CD4-positive, alpha-beta T cell (primary cell): ENCODE measurements at regions not wholly inside any gene's neighbourhood (a gene's known extent, or its start where the extent isn't known, plus 50 kb on each side); places are given as distances from the start of the nearest gene placed in this dataset.

Experiments
- ATAC-seq: fragments of 200-7000 bp; cut with Tn5 transposase; one replicate; pipeline ENCODE4 v1.10.0; 2022; ENCODE audit warnings: mild to moderate bottlenecking; ENCODE audit not compliant: poor library complexity
- CTCF ChIA-PET: fragments of 350-600 bp; sonication (Branson Sonifier 250); formaldehyde crosslinking; loops from one replicate; lab custom pipeline; 2021; ENCODE audit warnings: antibody characterized with exemption, inconsistent platforms; lab: Charles Lee
- POLR2A ChIA-PET: fragments of 350-600 bp; sonication (Branson Sonifier 250); formaldehyde crosslinking; loops from one replicate; lab custom pipeline; 2021; ENCODE audit warnings: antibody characterized with exemption, inconsistent platforms; lab: Charles Lee
- DNase-seq, 14 experiments: peaks; one replicate each; pipeline ENCODE4 v3.0.0-alpha.2; 2013 to 2020; ENCODE audit warnings: mixed read lengths in 2 of 14
- H3K27ac ChIP-seq, 2 donors: one replicate each; pipeline versions ENCODE4 v1.5.1 to v1.7.0; 2013; ENCODE audit warnings: low read length in 2 of 2, low read depth in 1 of 2, mild to moderate bottlenecking in 1 of 2
- H3K27me3 ChIP-seq, 2 experiments: 1 replicate in 1 of 2; 2 replicates in 1 of 2; pipeline versions ENCODE4 v1.6.1 to v1.7.0; 2013; ENCODE audit warnings: low read length in 2 of 2, control low read depth in 1 of 2, mild to moderate bottlenecking in 1 of 2, moderate library complexity in 1 of 2; ENCODE audit not compliant: insufficient read depth in 2 of 2, control insufficient read depth in 1 of 2
- H3K36me3 ChIP-seq: one replicate; pipeline ENCODE4 v1.6.1; 2013; ENCODE audit warnings: low read length, control low read depth; ENCODE audit not compliant: insufficient read depth
- H3K4me1 ChIP-seq: one replicate; pipeline ENCODE4 v1.6.1; 2013; ENCODE audit warnings: low read length, control low read depth; ENCODE audit not compliant: insufficient read depth
- H3K4me3 ChIP-seq: one replicate; pipeline ENCODE4 v1.5.1; 2013; ENCODE audit warnings: mild to moderate bottlenecking, low read length, moderate library complexity
- H3K9me3 ChIP-seq, 2 experiments: 1 replicate in 1 of 2; 2 replicates in 1 of 2; pipeline versions ENCODE4 v1.6.1 to v1.7.0; 2013; ENCODE audit warnings: low read length in 2 of 2, mild to moderate bottlenecking in 2 of 2, control low read depth in 1 of 2, moderate library complexity in 1 of 2; ENCODE audit not compliant: control insufficient read depth in 1 of 2, insufficient read depth in 1 of 2
- H3K27ac Mint-ChIP-seq: one replicate; pipeline ENCODE4 v1.8.0; 2020; ENCODE audit warnings: mixed read lengths
- H3K27me3 Mint-ChIP-seq: one replicate; pipeline ENCODE4 v1.8.0; 2021; ENCODE audit warnings: mixed read lengths
- H3K36me3 Mint-ChIP-seq: one replicate; pipeline ENCODE4 v1.8.0; 2021; ENCODE audit warnings: low read depth, mixed read lengths
- H3K4me1 Mint-ChIP-seq: one replicate; pipeline ENCODE4 v1.8.0; 2021; ENCODE audit warnings: low read depth, mixed read lengths
- H3K4me3 Mint-ChIP-seq: one replicate; pipeline ENCODE4 v1.8.0; 2020; ENCODE audit warnings: mild to moderate bottlenecking, mixed read lengths
- H3K9me3 Mint-ChIP-seq: one replicate; pipeline ENCODE4 v1.8.0; 2020; ENCODE audit warnings: mixed read lengths
- CTCF ChIP-seq: fragments of 200-600 bp; IDR thresholded peaks from one replicate; pipeline ENCODE4 v1.8.0; 2022; ENCODE audit warnings: antibody characterized with exemption, mild to moderate bottlenecking
- intact Hi-C, 2 experiments: fragments of 100-400 bp; cut with DNase I in 1 of 2; cut with micrococcal nuclease in 1 of 2; formaldehyde crosslinking; loops; one replicate each; pipeline versions ENCODE4 v1.15.1 to v1.9.0; 2023 to 2025; cut with DNase I, micrococcal nuclease

- TF ChIP-seq CTCF, result no peak
- Mint-ChIP-seq H3K27ac (no peak overlapping the region), H3K4me1 (no peaks in the 10 kb centered on the region), H3K27me3 (no peaks in the 10 kb centered on the region), H3K9me3 (peaks cover 6% of the 10 kb centered on the region), H3K36me3 (no peaks in the 10 kb centered on the region), H3K4me3 (no peak overlapping the region)
- intact Hi-C loops, result no loop called here
- Histone ChIP-seq H3K9me3 (peaks cover 0 to 3% of the 10 kb centered on the region in 2 experiments), H3K27me3 (no peaks in the 10 kb centered on the region), H3K4me1 (no peaks in the 10 kb centered on the region), H3K4me3 (no peak overlapping the region), H3K36me3 (no peaks in the 10 kb centered on the region), H3K27ac (no peak overlapping the region)
- POLR2A ChIA-PET, result no interaction called here
- CTCF ChIA-PET, result no interaction called here
- DNase-seq (no peak), ATAC-seq (no peak)
Measured at GRCh38 chr3:82474711-82475110, 713.3 kb upstream of the GBE1 start.

- H3K36me3 ChIP-seq, result no peaks in the 10 kb centered on the region
- no peak for TF ChIP-seq CTCF
- no peak overlapping the region for H3K4me3 Mint-ChIP-seq
- H3K9me3 ChIP-seq, result peaks cover 0 to 3% of the 10 kb centered on the region in 2 experiments
- H3K36me3 Mint-ChIP-seq, result no peaks in the 10 kb centered on the region
- ChIA-PET CTCF (no interaction called here), POLR2A (no interaction called here)
- no peaks in the 10 kb centered on the region for H3K27me3 Mint-ChIP-seq
- H3K4me1 ChIP-seq, result no peaks in the 10 kb centered on the region
- no peak overlapping the region for H3K27ac Mint-ChIP-seq
- intact Hi-C loops, result no loop called here
- H3K27me3 ChIP-seq, result no peaks in the 10 kb centered on the region
- no peak for ATAC-seq
- no peak overlapping the region for H3K4me3 ChIP-seq
- peaks cover 7% of the 10 kb centered on the region for H3K9me3 Mint-ChIP-seq
- H3K27ac ChIP-seq, result no peak overlapping the region
- no peak for DNase-seq
- H3K4me1 Mint-ChIP-seq, result no peaks in the 10 kb centered on the region
Measured at GRCh38 chr3:82473864-82474541, 712.6 kb upstream of the GBE1 start.

GRCh38 chr3:82467051-82467450 lies 705.6 kb upstream of the GBE1 start:
- Mint-ChIP-seq H3K4me3 (no peak overlapping the region), H3K9me3 (peaks cover 5% of the 10 kb centered on the region), H3K27me3 (no peaks in the 10 kb centered on the region), H3K36me3 (no peaks in the 10 kb centered on the region), H3K4me1 (no peaks in the 10 kb centered on the region), H3K27ac (no peak overlapping the region)
- H3K27ac ChIP-seq, result no peak overlapping the region
- H3K27me3 ChIP-seq, result no peaks in the 10 kb centered on the region
- no peaks in the 10 kb centered on the region for H3K4me1 ChIP-seq
- intact Hi-C loops, result no loop called here
- DNase-seq (no peak), ATAC-seq (no peak)
- no peak for TF ChIP-seq CTCF
- H3K4me3 ChIP-seq, result no peak overlapping the region
- no peaks in the 10 kb centered on the region for H3K9me3 ChIP-seq
- H3K36me3 ChIP-seq, result no peaks in the 10 kb centered on the region
- ChIA-PET POLR2A (no interaction called here), CTCF (no interaction called here)
